ENCODE measurements at regions not wholly inside any gene's neighbourhood (a gene's known extent, or its start where the extent isn't known, plus 50 kb on each side); places are given as distances from the start of the nearest gene placed in this dataset.

- Histone ChIP-seq H2BK120ac (ENCODE audit: low read depth, low read length) (no peak overlapping the region), H3K18ac (ENCODE audit: low read length) (no peak overlapping the region), H2BK15ac (replicated peaks; ENCODE audit: low read depth) (no peak overlapping the region), H3K9ac (ENCODE audit: low read length) (no peak overlapping the region), H3K36me3 (ENCODE audit: control insufficient read depth, insufficient read depth, low read length) (no peaks in the 10 kb centered on the region), H3K79me2 (ENCODE audit: control insufficient read depth, insufficient read depth, low read length) (no peaks in the 10 kb centered on the region), H3K27me3 (ENCODE audit: insufficient read depth, low read length, poor library complexity) (no peaks in the 10 kb centered on the region), H3K4me1 (ENCODE audit: control insufficient read depth, low read depth, low read length) (no peaks in the 10 kb centered on the region), H3K4me3 (ENCODE audit: low read length) (no peak overlapping the region), H3K79me1 (ENCODE audit: low read length) (no peaks in the 10 kb centered on the region), H4K5ac (ENCODE audit: low read length) (no peak overlapping the region), H4K8ac (ENCODE audit: low read depth, low read length) (no peak overlapping the region), H3K4me2 (ENCODE audit: low read length) (no peak overlapping the region), H3K56ac (ENCODE audit: low read length) (no peak overlapping the region), H3K23ac (ENCODE audit: low read length) (no peak overlapping the region), H2BK5ac (ENCODE audit: low read length) (no peak overlapping the region), H3K27ac (ENCODE audit: low read depth, low read length) (no peak overlapping the region), H3K4ac (ENCODE audit: low read depth, low read length) (no peak overlapping the region), H2AK5ac (ENCODE audit: low read length) (no peak overlapping the region)
- no peak for DNase-seq
These were observed 114.0 kb upstream of the OBI1 start for GRCh38 chr13:78772933-78773332.

DNA sequence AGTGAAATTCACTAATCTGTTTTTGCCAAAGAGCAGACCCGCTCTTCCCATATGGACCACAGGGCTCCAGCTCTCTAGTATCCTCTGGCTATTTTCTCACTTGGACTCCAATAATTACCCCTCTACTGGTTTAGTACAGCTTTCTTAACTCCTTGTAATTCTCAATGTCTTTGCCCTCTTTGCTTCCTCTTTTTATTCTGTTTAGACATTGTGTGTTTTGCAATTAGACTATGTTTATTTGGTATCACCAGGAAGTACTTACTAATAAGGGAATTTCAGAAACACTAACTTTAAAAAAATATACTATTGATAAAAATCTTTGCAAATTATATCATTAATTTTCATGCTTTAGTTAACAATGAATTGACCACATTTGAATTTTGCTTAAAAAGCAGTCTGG lies 111.6 kb upstream of the OBI1 start:
- Histone ChIP-seq H3K79me2 (ENCODE audit: control insufficient read depth, insufficient read depth, low read length) (no peaks in the 10 kb centered on the region), H3K4me3 (ENCODE audit: low read length) (no peak overlapping the region), H3K4me2 (ENCODE audit: low read length) (no peak overlapping the region), H3K18ac (ENCODE audit: low read length) (no peak overlapping the region), H4K5ac (ENCODE audit: low read length) (no peak overlapping the region), H2BK15ac (replicated peaks; ENCODE audit: low read depth) (no peak overlapping the region), H3K56ac (ENCODE audit: low read length) (no peak overlapping the region), H2AK5ac (ENCODE audit: low read length) (no peak overlapping the region), H3K27me3 (ENCODE audit: insufficient read depth, low read length, poor library complexity) (no peaks in the 10 kb centered on the region), H3K4me1 (ENCODE audit: control insufficient read depth, low read depth, low read length) (no peaks in the 10 kb centered on the region), H4K8ac (ENCODE audit: low read depth, low read length) (no peak overlapping the region), H2BK120ac (ENCODE audit: low read depth, low read length) (no peak overlapping the region), H3K36me3 (ENCODE audit: control insufficient read depth, insufficient read depth, low read length) (no peaks in the 10 kb centered on the region), H3K9ac (ENCODE audit: low read length) (no peak overlapping the region), H2BK5ac (ENCODE audit: low read length) (no peak overlapping the region), H3K23ac (ENCODE audit: low read length) (no peak overlapping the region), H3K27ac (ENCODE audit: low read depth, low read length) (no peak overlapping the region), H3K4ac (ENCODE audit: low read depth, low read length) (no peak overlapping the region), H3K79me1 (ENCODE audit: low read length) (no peaks in the 10 kb centered on the region)
- DNase-seq, result no peak
- whole genome bisulfite sequencing (ENCODE audit: extremely low coverage, insufficient coverage, low lambda C conversion rate), result no CpG with 5 or more reads among the region's 1 CpG

GRCh38 chr13:78768950-78769349 lies 110.0 kb upstream of the OBI1 start:
- H3K27me3 ChIP-seq (ENCODE audit: insufficient read depth, low read length, poor library complexity), result no peaks in the 10 kb centered on the region
- no peaks in the 10 kb centered on the region for H3K36me3 ChIP-seq (ENCODE audit: control insufficient read depth, insufficient read depth, low read length)
- no peaks in the 10 kb centered on the region for H3K79me1 ChIP-seq (ENCODE audit: low read length)
- no peak overlapping the region for H2BK120ac ChIP-seq (ENCODE audit: low read depth, low read length)
- H3K4me1 ChIP-seq (ENCODE audit: control insufficient read depth, low read depth, low read length), result no peaks in the 10 kb centered on the region
- no peak overlapping the region for H3K18ac ChIP-seq (ENCODE audit: low read length)
- H3K56ac ChIP-seq (ENCODE audit: low read length), result no peak overlapping the region
- no peak overlapping the region for H3K4me3 ChIP-seq (ENCODE audit: low read length)
- no peak overlapping the region for H4K8ac ChIP-seq (ENCODE audit: low read depth, low read length)
- WGBS (ENCODE audit: extremely low coverage, insufficient coverage, low lambda C conversion rate), result no CpG with 5 or more reads among the region's 1 CpG
- no peak for DNase-seq
- no peak overlapping the region for H3K27ac ChIP-seq (ENCODE audit: low read depth, low read length)
- no peak overlapping the region for H2AK5ac ChIP-seq (ENCODE audit: low read length)
- H4K5ac ChIP-seq (ENCODE audit: low read length), result no peak overlapping the region
- no peaks in the 10 kb centered on the region for H3K79me2 ChIP-seq (ENCODE audit: control insufficient read depth, insufficient read depth, low read length)
- H3K9ac ChIP-seq (ENCODE audit: low read length), result no peak overlapping the region
- H3K23ac ChIP-seq (ENCODE audit: low read length), result no peak overlapping the region
- no peak overlapping the region for H2BK15ac ChIP-seq (replicated peaks; ENCODE audit: low read depth)
- no peak overlapping the region for H2BK5ac ChIP-seq (ENCODE audit: low read length)
- no peak overlapping the region for H3K4ac ChIP-seq (ENCODE audit: low read depth, low read length)
- H3K4me2 ChIP-seq (ENCODE audit: low read length), result no peak overlapping the region

DNA sequence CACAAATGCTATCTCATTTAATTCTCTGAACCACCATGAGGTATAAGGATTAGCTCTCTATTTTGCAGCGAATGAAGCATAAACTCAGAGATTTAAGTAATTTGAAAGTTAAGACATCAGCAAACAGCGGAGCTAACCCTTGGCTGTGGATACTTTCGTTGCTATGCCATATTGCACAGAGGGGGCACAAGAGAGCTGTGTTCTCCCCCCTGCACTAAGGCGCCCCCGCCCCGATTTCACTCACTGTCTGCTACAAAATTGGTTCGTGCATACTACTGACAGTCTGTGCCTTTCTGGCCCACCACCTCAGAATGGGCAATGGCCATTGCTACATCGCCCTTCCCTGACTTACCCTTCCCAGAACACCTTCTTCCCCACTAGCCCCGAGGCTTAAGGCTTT lies 105.7 kb upstream of the OBI1 start:
- WGBS (ENCODE audit: extremely low coverage, insufficient coverage, low lambda C conversion rate), result no CpG with 5 or more reads among the region's 9 CpGs
- Histone ChIP-seq H3K79me2 (ENCODE audit: control insufficient read depth, insufficient read depth, low read length) (no peaks in the 10 kb centered on the region), H3K4me2 (ENCODE audit: low read length) (no peak overlapping the region), H3K79me1 (ENCODE audit: low read length) (no peaks in the 10 kb centered on the region), H3K4me1 (ENCODE audit: control insufficient read depth, low read depth, low read length) (no peaks in the 10 kb centered on the region), H3K27me3 (ENCODE audit: insufficient read depth, low read length, poor library complexity) (no peaks in the 10 kb centered on the region), H3K4ac (ENCODE audit: low read depth, low read length) (no peak overlapping the region), H2BK5ac (ENCODE audit: low read length) (no peak overlapping the region), H2BK15ac (replicated peaks; ENCODE audit: low read depth) (no peak overlapping the region), H2AK5ac (ENCODE audit: low read length) (no peak overlapping the region), H3K9ac (ENCODE audit: low read length) (no peak overlapping the region), H3K27ac (ENCODE audit: low read depth, low read length) (no peak overlapping the region), H3K23ac (ENCODE audit: low read length) (no peak overlapping the region), H2BK120ac (ENCODE audit: low read depth, low read length) (no peak overlapping the region), H3K36me3 (ENCODE audit: control insufficient read depth, insufficient read depth, low read length) (no peaks in the 10 kb centered on the region), H3K56ac (ENCODE audit: low read length) (no peak overlapping the region), H3K18ac (ENCODE audit: low read length) (no peak overlapping the region), H3K4me3 (ENCODE audit: low read length) (no peak overlapping the region), H4K8ac (ENCODE audit: low read depth, low read length) (no peak overlapping the region), H4K5ac (ENCODE audit: low read length) (no peak overlapping the region)
- peak; percentile 32 for DNase-seq

DNA sequence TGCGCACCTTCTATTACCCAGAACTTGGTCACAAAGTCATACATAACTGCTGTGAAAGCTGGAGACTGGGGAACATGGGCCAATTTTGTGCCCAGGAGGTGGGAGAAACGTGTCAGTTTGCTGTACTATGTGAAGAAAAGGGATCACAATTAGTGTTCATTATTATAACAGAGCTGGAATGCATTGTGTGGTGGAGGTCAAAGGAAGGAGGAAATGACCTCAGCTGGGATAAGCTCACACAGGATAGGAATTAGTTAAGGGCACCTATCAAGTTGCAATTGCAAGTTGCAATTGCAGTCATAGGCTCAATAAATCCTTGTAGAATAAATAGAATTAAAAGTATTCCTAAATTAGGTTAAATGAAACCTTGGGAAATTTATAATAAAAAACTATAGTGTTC lies 103.9 kb upstream of the OBI1 start:
- H3K27me3 ChIP-seq (ENCODE audit: insufficient read depth, low read length, poor library complexity), result no peaks in the 10 kb centered on the region
- no peak overlapping the region for H4K8ac ChIP-seq (ENCODE audit: low read depth, low read length)
- no peaks in the 10 kb centered on the region for H3K4me1 ChIP-seq (ENCODE audit: control insufficient read depth, low read depth, low read length)
- WGBS (ENCODE audit: extremely low coverage, insufficient coverage, low lambda C conversion rate), result no CpG with 5 or more reads among the region's 2 CpGs
- peak overlapping the region; percentile 60 for H3K18ac ChIP-seq (ENCODE audit: low read length)
- H3K56ac ChIP-seq (ENCODE audit: low read length), result no peak overlapping the region
- H3K4ac ChIP-seq (ENCODE audit: low read depth, low read length), result no peak overlapping the region
- no peak overlapping the region for H3K4me2 ChIP-seq (ENCODE audit: low read length)
- DNase-seq, result no peak
- H4K5ac ChIP-seq (ENCODE audit: low read length), result no peak overlapping the region
- no peaks in the 10 kb centered on the region for H3K79me2 ChIP-seq (ENCODE audit: control insufficient read depth, insufficient read depth, low read length)
- no peaks in the 10 kb centered on the region for H3K36me3 ChIP-seq (ENCODE audit: control insufficient read depth, insufficient read depth, low read length)
- no peak overlapping the region for H2BK120ac ChIP-seq (ENCODE audit: low read depth, low read length)
- H2AK5ac ChIP-seq (ENCODE audit: low read length), result no peak overlapping the region
- H2BK5ac ChIP-seq (ENCODE audit: low read length), result no peak overlapping the region
- no peak overlapping the region for H2BK15ac ChIP-seq (replicated peaks; ENCODE audit: low read depth)
- H3K27ac ChIP-seq (ENCODE audit: low read depth, low read length), result no peak overlapping the region
- no peak overlapping the region for H3K4me3 ChIP-seq (ENCODE audit: low read length)
- H3K79me1 ChIP-seq (ENCODE audit: low read length), result no peaks in the 10 kb centered on the region
- H3K23ac ChIP-seq (ENCODE audit: low read length), result no peak overlapping the region
- H3K9ac ChIP-seq (ENCODE audit: low read length), result no peak overlapping the region

- Histone ChIP-seq H3K4me2 (ENCODE audit: low read length) (no peak overlapping the region), H3K27me3 (ENCODE audit: insufficient read depth, low read length, poor library complexity) (no peaks in the 10 kb centered on the region), H4K5ac (ENCODE audit: low read length) (no peak overlapping the region), H3K23ac (ENCODE audit: low read length) (no peak overlapping the region), H3K4me1 (ENCODE audit: control insufficient read depth, low read depth, low read length) (no peaks in the 10 kb centered on the region), H3K56ac (ENCODE audit: low read length) (no peak overlapping the region), H3K4me3 (ENCODE audit: low read length) (no peak overlapping the region), H2BK15ac (replicated peaks; ENCODE audit: low read depth) (no peak overlapping the region), H3K79me1 (ENCODE audit: low read length) (no peaks in the 10 kb centered on the region), H2AK5ac (ENCODE audit: low read length) (no peak overlapping the region), H3K4ac (ENCODE audit: low read depth, low read length) (no peak overlapping the region), H3K9ac (ENCODE audit: low read length) (no peak overlapping the region), H3K79me2 (ENCODE audit: control insufficient read depth, insufficient read depth, low read length) (no peaks in the 10 kb centered on the region), H3K27ac (ENCODE audit: low read depth, low read length) (no peak overlapping the region), H2BK5ac (ENCODE audit: low read length) (no peak overlapping the region), H4K8ac (ENCODE audit: low read depth, low read length) (no peak overlapping the region), H2BK120ac (ENCODE audit: low read depth, low read length) (no peak overlapping the region), H3K18ac (ENCODE audit: low read length) (no peak overlapping the region), H3K36me3 (ENCODE audit: control insufficient read depth, insufficient read depth, low read length) (no peaks in the 10 kb centered on the region)
- WGBS (ENCODE audit: extremely low coverage, insufficient coverage, low lambda C conversion rate), result no CpG with 5 or more reads among the region's 5 CpGs
- DNase-seq, result peak; percentile 34
These were observed 100.7 kb upstream of the OBI1 start for GRCh38 chr13:78759704-78760103.
